ENCODE measurements at regions not wholly inside any gene's neighbourhood (a gene's known extent, or its start where the extent isn't known, plus 50 kb on each side); places are given as distances from the start of the nearest gene placed in this dataset.

GRCh38 chrX:131747173-131747572 is 203.3 kb downstream of the OR13H1 start:
- peak; percentile 77 for DNase-seq (ENCODE audit: insufficient read length, low spot score, missing footprints)
- H3K9me3 ChIP-seq (ENCODE audit: low read depth, low read length) = no peaks in the 10 kb centered on the region
- no peaks in the 10 kb centered on the region for H4K20me1 ChIP-seq (ENCODE audit: insufficient read depth, low read length)
- H3K36me3 ChIP-seq (ENCODE audit: insufficient read depth, low read length) = no peaks in the 10 kb centered on the region
- H3K27ac ChIP-seq (ENCODE audit: low read depth, low read length) = no peak overlapping the region
- H2AFZ ChIP-seq (ENCODE audit: low read length) = peak overlapping the region; percentile 93
- H3K4me1 ChIP-seq (ENCODE audit: insufficient read depth, low read length) = peaks cover 5% of the 10 kb centered on the region
- H3K79me2 ChIP-seq (ENCODE audit: insufficient read depth, low read length) = no peaks in the 10 kb centered on the region
- peak; percentile 48 for TF ChIP-seq CTCF (IDR thresholded peaks at IDR 0.05; ENCODE audit: extremely low read depth, low read depth, low read length)
- no peaks in the 10 kb centered on the region for H3K27me3 ChIP-seq (ENCODE audit: insufficient read depth, low read length)
- peak overlapping the region; percentile 78 for H3K4me3 ChIP-seq (ENCODE audit: insufficient read depth, low read length)
- peak overlapping the region; percentile 95 for H3K4me2 ChIP-seq (ENCODE audit: insufficient read depth, low read length)

GRCh38 chrX:131752493-131753198 is 208.8 kb downstream of the OR13H1 start:
- Histone ChIP-seq H3K27ac (ENCODE audit: low read depth, low read length) (no peak overlapping the region), H3K4me3 (ENCODE audit: insufficient read depth, low read length) (peak overlapping the region; percentile 77)

GRCh38 chrX:131762802-131763234 is 218.9 kb downstream of the OR13H1 start:
- Histone ChIP-seq H3K4me3 (ENCODE audit: insufficient read depth, low read length) (peak overlapping the region; percentile 69), H3K4me1 (ENCODE audit: insufficient read depth, low read length) (peaks cover 7% of the 10 kb centered on the region), H3K9me3 (ENCODE audit: low read depth, low read length) (no peaks in the 10 kb centered on the region), H3K4me2 (ENCODE audit: insufficient read depth, low read length) (peak overlapping the region; percentile 89), H4K20me1 (ENCODE audit: insufficient read depth, low read length) (no peaks in the 10 kb centered on the region), H3K27ac (ENCODE audit: low read depth, low read length) (no peak overlapping the region), H3K79me2 (ENCODE audit: insufficient read depth, low read length) (no peaks in the 10 kb centered on the region), H3K36me3 (ENCODE audit: insufficient read depth, low read length) (no peaks in the 10 kb centered on the region), H3K27me3 (ENCODE audit: insufficient read depth, low read length) (no peaks in the 10 kb centered on the region), H2AFZ (ENCODE audit: low read length) (peak overlapping the region; percentile 93)
- DNase-seq (ENCODE audit: insufficient read length, low spot score, missing footprints) = no peak
- TF ChIP-seq CTCF (IDR thresholded peaks at IDR 0.05; ENCODE audit: extremely low read depth, low read depth, low read length) = peak; percentile 41

More at GRCh38 chrX:131752493-131753198, 208.8 kb downstream of the OR13H1 start:
- no peaks in the 10 kb centered on the region for H3K27me3 ChIP-seq (ENCODE audit: insufficient read depth, low read length)
- no peaks in the 10 kb centered on the region for H3K4me1 ChIP-seq (ENCODE audit: insufficient read depth, low read length)
- no peaks in the 10 kb centered on the region for H3K36me3 ChIP-seq (ENCODE audit: insufficient read depth, low read length)
- H4K20me1 ChIP-seq (ENCODE audit: insufficient read depth, low read length) = no peaks in the 10 kb centered on the region
- H3K9me3 ChIP-seq (ENCODE audit: low read depth, low read length) = no peaks in the 10 kb centered on the region
- H3K4me2 ChIP-seq (ENCODE audit: insufficient read depth, low read length) = peak overlapping the region; percentile 91
- no peak for DNase-seq (ENCODE audit: insufficient read length, low spot score, missing footprints)
- peak; percentile 39 for TF ChIP-seq CTCF (IDR thresholded peaks at IDR 0.05; ENCODE audit: extremely low read depth, low read depth, low read length)
- peak overlapping the region; percentile 95 for H2AFZ ChIP-seq (ENCODE audit: low read length)
- H3K79me2 ChIP-seq (ENCODE audit: insufficient read depth, low read length) = no peaks in the 10 kb centered on the region

GRCh38 chrX:131763674-131764073 is 219.8 kb downstream of the OR13H1 start:
- Histone ChIP-seq H2AFZ (ENCODE audit: low read length) (peak overlapping the region; percentile 11), H3K4me2 (ENCODE audit: insufficient read depth, low read length) (peak overlapping the region; percentile 89), H3K9me3 (ENCODE audit: low read depth, low read length) (no peaks in the 10 kb centered on the region), H3K27ac (ENCODE audit: low read depth, low read length) (no peak overlapping the region), H3K4me1 (ENCODE audit: insufficient read depth, low read length) (peaks cover 7% of the 10 kb centered on the region), H3K4me3 (ENCODE audit: insufficient read depth, low read length) (peak overlapping the region; percentile 69), H3K27me3 (ENCODE audit: insufficient read depth, low read length) (no peaks in the 10 kb centered on the region), H4K20me1 (ENCODE audit: insufficient read depth, low read length) (no peaks in the 10 kb centered on the region), H3K79me2 (ENCODE audit: insufficient read depth, low read length) (no peaks in the 10 kb centered on the region), H3K36me3 (ENCODE audit: insufficient read depth, low read length) (no peaks in the 10 kb centered on the region)
- DNase-seq (ENCODE audit: insufficient read length, low spot score, missing footprints) = no peak
- TF ChIP-seq CTCF (IDR thresholded peaks at IDR 0.05; ENCODE audit: extremely low read depth, low read depth, low read length) = peak; percentile 55

Data from osteoblast (primary cell).